Stimulated activated CD8-positive, alpha-beta memory T cell treated with anti-CD3 and anti-CD28 coated beads, Interleukin-4, amount 100 ng/mL, for 1 hour (primary cell): ENCODE measurements at regions not wholly inside any gene's neighbourhood (a gene's known extent, or its start where the extent isn't known, plus 50 kb on each side); places are given as distances from the start of the nearest gene placed in this dataset.

Experiments
- DNase-seq, 2 donors: peaks; one replicate each; pipeline ENCODE4 v3.0.0-alpha.2; 2020; ENCODE audit warnings: low read depth in 2 of 2, low spot score in 1 of 2

- DNase-seq: no peak
These were observed 231.1 kb upstream of the HS6ST1 start for GRCh38 chr2:128549646-128550260.

GRCh38 chr2:128550389-128550788 lies 231.7 kb upstream of the HS6ST1 start:
- no peak for DNase-seq

DNA sequence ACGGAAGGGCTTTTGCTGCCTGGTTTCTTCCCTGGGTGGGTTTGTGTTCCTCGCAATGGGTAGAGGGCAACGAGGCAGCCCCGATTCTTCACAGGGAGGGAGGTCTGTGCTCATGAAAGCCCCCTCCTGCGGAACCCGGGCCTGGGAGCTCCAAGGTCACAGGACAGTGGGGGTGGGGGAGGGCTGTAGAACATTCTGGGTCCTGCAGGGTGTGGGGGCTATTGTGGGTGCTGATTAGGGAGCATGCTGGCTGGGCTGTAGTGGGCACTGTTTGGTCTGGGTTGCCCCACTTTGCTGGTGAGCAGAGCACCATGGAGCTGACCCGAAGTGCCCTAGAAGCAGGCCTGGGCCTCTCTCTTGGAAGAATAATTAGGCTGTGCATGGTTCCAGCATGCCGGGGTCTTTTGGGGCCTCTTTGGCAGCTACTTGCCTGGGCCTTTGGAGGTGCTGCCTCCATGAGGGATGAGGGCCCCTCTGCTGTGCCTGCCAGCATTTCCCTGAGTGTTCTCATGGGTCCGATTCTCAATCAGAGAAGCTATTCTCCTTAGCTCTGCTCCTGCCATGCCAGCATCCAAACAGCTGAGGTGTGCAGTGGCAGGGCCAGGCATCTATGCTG lies 232.2 kb upstream of the HS6ST1 start:
- no peak for DNase-seq

GRCh38 chr2:128551435-128551834 lies 232.8 kb upstream of the HS6ST1 start:
- DNase-seq: no peak

DNA sequence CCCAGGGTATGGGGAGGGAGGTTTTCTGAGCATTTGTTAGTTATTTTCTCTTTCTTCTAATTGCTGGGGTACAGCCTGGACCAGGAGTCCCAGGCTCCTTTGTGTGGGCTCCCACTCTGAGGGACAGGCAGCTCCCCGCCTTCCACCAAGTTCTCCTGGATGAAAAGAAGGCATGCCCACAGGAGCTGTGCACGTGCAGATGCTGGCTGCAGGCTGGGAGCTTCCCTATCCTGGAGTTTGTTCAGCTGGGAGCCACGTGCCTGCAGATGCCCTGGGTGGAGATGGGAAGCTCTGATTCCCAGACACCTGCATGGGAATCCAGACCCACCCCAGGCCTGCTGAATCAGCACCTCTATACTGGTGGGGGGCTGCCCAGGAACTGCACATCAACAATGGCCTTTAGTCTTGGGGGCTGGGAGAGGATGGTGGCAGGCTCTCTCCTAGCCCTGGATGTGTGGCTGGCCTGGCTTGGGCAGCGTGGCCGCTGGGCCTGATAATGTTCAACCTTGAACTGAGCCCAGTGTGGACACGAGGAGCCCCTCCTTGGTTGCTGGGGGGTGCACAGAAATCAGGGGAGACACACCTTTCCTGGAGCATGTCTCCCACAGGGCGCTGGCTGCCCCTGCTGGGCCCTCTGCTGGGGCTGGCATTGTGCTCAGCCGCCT lies 233.6 kb upstream of the HS6ST1 start:
- DNase-seq: no peak

- no peak for DNase-seq
These were observed 234.3 kb upstream of the HS6ST1 start for GRCh38 chr2:128552806-128553551.

GRCh38 chr2:128554151-128554769 lies 235.6 kb upstream of the HS6ST1 start:
- DNase-seq: no peak

- DNase-seq: no peak
These were observed 236.8 kb upstream of the HS6ST1 start for GRCh38 chr2:128555433-128555832.

GRCh38 chr2:128556089-128556488 lies 237.4 kb upstream of the HS6ST1 start:
- DNase-seq: no peak

- DNase-seq: no peak
These were observed 238.0 kb upstream of the HS6ST1 start for GRCh38 chr2:128556633-128557032.

- DNase-seq: no peak
These were observed 238.4 kb upstream of the HS6ST1 start for GRCh38 chr2:128557069-128557468.

- no peak for DNase-seq
These were observed 239.2 kb upstream of the HS6ST1 start for GRCh38 chr2:128557831-128558241.

GRCh38 chr2:128558441-128558840 lies 239.8 kb upstream of the HS6ST1 start:
- no peak for DNase-seq

DNA sequence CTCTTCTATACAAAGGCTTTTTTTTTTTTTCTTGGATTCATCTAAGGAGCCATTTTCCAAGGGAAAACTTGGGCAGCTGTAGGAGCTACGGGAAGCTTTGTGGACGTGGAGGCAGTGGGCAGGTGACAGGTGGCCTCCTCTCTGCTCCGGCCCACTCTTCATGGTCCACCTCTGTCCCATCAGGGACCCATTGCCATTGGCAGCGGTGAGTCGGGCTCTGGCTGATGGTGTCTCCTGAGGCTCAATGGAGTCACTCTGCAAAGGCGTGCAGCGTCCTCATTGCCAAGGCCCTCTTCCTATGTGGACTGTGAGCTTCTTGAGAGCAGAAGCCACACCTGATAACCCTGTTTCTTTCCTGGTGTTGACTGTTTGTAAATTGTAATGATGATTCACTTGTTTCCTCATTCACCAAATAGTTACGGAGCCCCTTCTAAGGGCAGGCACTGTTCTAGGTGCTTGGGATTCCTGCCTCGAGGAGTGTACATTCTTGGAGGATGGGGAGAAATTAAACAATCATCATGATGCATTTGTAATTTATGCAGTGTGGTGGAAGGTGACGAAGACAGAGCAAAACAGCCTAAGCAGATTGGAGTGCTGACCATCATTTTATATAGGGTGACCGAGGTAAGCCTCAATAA lies 240.3 kb upstream of the HS6ST1 start:
- DNase-seq: no peak

GRCh38 chr2:128559533-128560515 lies 241.2 kb upstream of the HS6ST1 start:
- DNase-seq: no peak

GRCh38 chr2:128560718-128561117 lies 242.1 kb upstream of the HS6ST1 start:
- DNase-seq: no peak

- DNase-seq: no peak
These were observed 244.0 kb upstream of the HS6ST1 start for GRCh38 chr2:128562471-128563347.

DNA sequence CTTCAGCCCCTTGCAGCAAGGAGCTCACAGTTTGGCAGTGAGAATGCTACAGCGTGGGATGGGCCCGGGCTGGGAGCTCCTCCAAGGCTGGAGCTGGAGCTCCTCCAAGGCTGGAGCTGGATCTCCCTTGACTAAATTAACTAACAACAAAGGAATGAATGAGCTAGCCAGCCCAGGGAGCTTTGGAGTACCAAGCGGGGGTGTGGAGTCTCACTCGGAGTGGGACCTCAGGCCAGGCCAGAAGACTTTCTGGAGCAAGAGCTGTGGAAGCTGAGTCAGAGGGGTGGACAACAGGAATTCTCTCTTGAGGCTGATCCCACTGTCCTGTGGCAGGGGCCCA lies 244.7 kb upstream of the HS6ST1 start:
- no peak for DNase-seq

- no peak for DNase-seq
These were observed 245.5 kb upstream of the HS6ST1 start for GRCh38 chr2:128564131-128564530.
